T-cell (primary cell): ENCODE measurements at regions not wholly inside any gene's neighbourhood (a gene's known extent, or its start where the extent isn't known, plus 50 kb on each side); places are given as distances from the start of the nearest gene placed in this dataset.

Experiments
- ATAC-seq, 4 experiments: fragments of 200-7000 bp in 3 of 4; fragments of 150-1000 bp in 1 of 4; cut with Tn5 transposase; replicated peaks in 1 of 4; 1 replicate in 3 of 4; 2 replicates in 1 of 4; pipeline ENCODE4 v1.10.0; 2021; ENCODE audit warnings: moderate library complexity in 3 of 4, mild to moderate bottlenecking in 2 of 4, moderate number of reproducible peaks in 1 of 4
- CTCF ChIA-PET, 2 donors: fragments of 300-600 bp; sonication (Branson Sonifier 250); formaldehyde crosslinking; loops; one replicate each; lab custom pipeline; 2022; ENCODE audit warnings: antibody characterized with exemption in 2 of 2; lab: Charles Lee
- POLR2A ChIA-PET, 2 donors: fragments of 300-600 bp; sonication (Branson Sonifier 250); formaldehyde crosslinking; loops; one replicate each; lab custom pipeline; 2022; ENCODE audit warnings: antibody characterized with exemption in 2 of 2; lab: Charles Lee
- DNase-seq, 35 experiments: peaks; one replicate each; pipeline versions ENCODE4 v3.0.0 to v3.0.0-alpha.2; 2013 to 2023
- H3K27ac ChIP-seq: one replicate; pipeline ENCODE4 v1.5.1; 2013; ENCODE audit warnings: low read length
- H3K27me3 ChIP-seq, 2 experiments: replicated peaks in 1 of 2; 1 replicate in 1 of 2; 2 replicates in 1 of 2; pipeline versions ENCODE4 v1.6.1 to v1.7.0; 2013; ENCODE audit warnings: low read length in 1 of 2, mixed read lengths in 1 of 2; ENCODE audit not compliant: control insufficient read depth in 2 of 2, insufficient read depth in 2 of 2; ENCODE audit errors: extremely low read depth in 1 of 2
- H3K36me3 ChIP-seq, 2 donors: 1 replicate in 1 of 2; 2 replicates in 1 of 2; pipeline versions ENCODE4 v1.6.1 to v1.7.0; 2013; ENCODE audit warnings: low read length in 1 of 2; ENCODE audit not compliant: control insufficient read depth in 2 of 2, insufficient read depth in 1 of 2; ENCODE audit errors: extremely low read depth in 1 of 2
- H3K4me1 ChIP-seq, 2 experiments: 1 replicate in 1 of 2; 2 replicates in 1 of 2; pipeline versions ENCODE4 v1.6.1 to v1.7.0; 2013; ENCODE audit warnings: low read length in 2 of 2, mixed read lengths in 1 of 2; ENCODE audit not compliant: insufficient read depth in 2 of 2, control insufficient read depth in 1 of 2; ENCODE audit errors: extremely low read depth in 1 of 2
- H3K4me3 ChIP-seq, 2 donors: 1 replicate in 1 of 2; 2 replicates in 1 of 2; pipeline versions ENCODE4 v1.5.1 to v1.7.0; 2013; ENCODE audit warnings: mild to moderate bottlenecking in 2 of 2, low read length in 1 of 2, moderate library complexity in 1 of 2; ENCODE audit not compliant: control insufficient read depth in 1 of 2; ENCODE audit errors: extremely low read depth in 1 of 2
- H3K9me3 ChIP-seq: 2 replicates; pipeline ENCODE4 v1.7.0; 2013
- H3K27ac Mint-ChIP-seq, 2 donors: one replicate each; pipeline ENCODE4 v1.8.0; 2020 to 2021; ENCODE audit warnings: mild to moderate bottlenecking in 2 of 2, mixed read lengths in 2 of 2
- H3K27me3 Mint-ChIP-seq, 2 donors: one replicate each; pipeline ENCODE4 v1.8.0; 2021 to 2022; ENCODE audit warnings: mixed read lengths in 2 of 2
- H3K36me3 Mint-ChIP-seq: one replicate; pipeline ENCODE4 v1.8.0; 2021; ENCODE audit warnings: mixed read lengths
- H3K4me1 Mint-ChIP-seq, 3 donors: one replicate each; pipeline ENCODE4 v1.8.0; 2020 to 2022; ENCODE audit warnings: mixed read lengths in 3 of 3, mild to moderate bottlenecking in 1 of 3
- H3K4me3 Mint-ChIP-seq, 3 donors: one replicate each; pipeline ENCODE4 v1.8.0; 2020 to 2022; ENCODE audit warnings: mild to moderate bottlenecking in 3 of 3, mixed read lengths in 3 of 3, moderate library complexity in 3 of 3
- H3K9me3 Mint-ChIP-seq, 3 donors: one replicate each; pipeline ENCODE4 v1.8.0; 2020 to 2022; ENCODE audit warnings: mixed read lengths in 3 of 3
- WGBS: methylation state at CpG from one replicate; pipeline ENCODE4 v1.1.5; 2013; ENCODE audit warnings: missing lambda C conversion rate; ENCODE audit not compliant: insufficient coverage; 5-methylcytosine and 5-hydroxymethylcytosine counted together

- ChIA-PET CTCF (no interaction called here), POLR2A (no interaction called here)
- Histone ChIP-seq H3K27me3 (no peaks in the 10 kb centered on the region), H3K27ac (no peak overlapping the region), H3K4me1 (no peaks in the 10 kb centered on the region), H3K36me3 (no peaks in the 10 kb centered on the region), H3K4me3 (no peak overlapping the region), H3K9me3 (no peaks in the 10 kb centered on the region)
- H3K4me1 Mint-ChIP-seq = no peaks in the 10 kb centered on the region
- peaks cover 2 to 6% of the 10 kb centered on the region in 2 donors for H3K27me3 Mint-ChIP-seq
- no peak for DNase-seq
- no peak for ATAC-seq
- no peaks in the 10 kb centered on the region for H3K36me3 Mint-ChIP-seq
- no peak overlapping the region for H3K4me3 Mint-ChIP-seq
- no CpG with 5 or more reads among the region's 2 CpGs for WGBS
- no peaks in the 10 kb centered on the region for H3K9me3 Mint-ChIP-seq
- H3K27ac Mint-ChIP-seq = no peak overlapping the region
Measured at GRCh38 chr12:28130234-28130624, 60.0 kb upstream of the CCDC91 start.

GRCh38 chr12:28130625-28131598, 59.3 kb upstream of the CCDC91 start:
- no peak overlapping the region for H3K27ac Mint-ChIP-seq
- ATAC-seq (no peak), DNase-seq (no peak)
- Histone ChIP-seq H3K9me3 (no peaks in the 10 kb centered on the region), H3K27ac (no peak overlapping the region), H3K4me3 (no peak overlapping the region), H3K36me3 (no peaks in the 10 kb centered on the region), H3K4me1 (no peaks in the 10 kb centered on the region), H3K27me3 (no peaks in the 10 kb centered on the region)
- ChIA-PET CTCF (no interaction called here), POLR2A (no interaction called here)
- WGBS = 67% methylated on average over 6 of the region's 10 CpGs
- H3K4me3 Mint-ChIP-seq = no peak overlapping the region
- H3K4me1 Mint-ChIP-seq = no peaks in the 10 kb centered on the region
- peaks cover 2 to 6% of the 10 kb centered on the region in 2 donors for H3K27me3 Mint-ChIP-seq
- no peaks in the 10 kb centered on the region for H3K36me3 Mint-ChIP-seq
- no peaks in the 10 kb centered on the region for H3K9me3 Mint-ChIP-seq

GRCh38 chr12:28132398-28132797, 57.9 kb upstream of the CCDC91 start:
- ChIA-PET POLR2A (no interaction called here), CTCF (no interaction called here)
- ATAC-seq = no peak
- Mint-ChIP-seq H3K4me3 (no peak overlapping the region), H3K27me3 (peaks cover 0 to 6% of the 10 kb centered on the region in 2 donors), H3K9me3 (no peaks in the 10 kb centered on the region), H3K36me3 (no peaks in the 10 kb centered on the region), H3K4me1 (no peaks in the 10 kb centered on the region), H3K27ac (no peak overlapping the region)
- DNase-seq = no peak
- no peaks in the 10 kb centered on the region for H3K4me1 ChIP-seq
- no peaks in the 10 kb centered on the region for H3K27me3 ChIP-seq
- H3K27ac ChIP-seq = no peak overlapping the region
- WGBS = no CpG with 5 or more reads among the region's 3 CpGs
- H3K4me3 ChIP-seq = no peak overlapping the region
- H3K9me3 ChIP-seq = no peaks in the 10 kb centered on the region
- H3K36me3 ChIP-seq = no peaks in the 10 kb centered on the region

- no peak for DNase-seq
- no peaks in the 10 kb centered on the region for H3K9me3 Mint-ChIP-seq
Measured at GRCh38 chr12:28135801-28136439, 54.3 kb upstream of the CCDC91 start.

GRCh38 chr12:28137414-28137813, 52.8 kb upstream of the CCDC91 start:
- Mint-ChIP-seq H3K27me3 (peaks cover 2 to 8% of the 10 kb centered on the region in 2 donors), H3K36me3 (no peaks in the 10 kb centered on the region), H3K4me3 (no peak overlapping the region), H3K9me3 (no peaks in the 10 kb centered on the region), H3K27ac (no peak overlapping the region), H3K4me1 (no peaks in the 10 kb centered on the region)
- no peak for ATAC-seq
- CTCF ChIA-PET = interaction anchor here (0.6 to 0.7 kb wide), 2 partner anchors 49 to 184 kb away, joined by 3 to 5 read pairs; no protein-coding TSS in a partner anchor
- POLR2A ChIA-PET = no interaction called here
- Histone ChIP-seq H3K4me3 (no peak overlapping the region), H3K9me3 (no peaks in the 10 kb centered on the region), H3K27ac (no peak overlapping the region), H3K4me1 (no peaks in the 10 kb centered on the region), H3K27me3 (no peaks in the 10 kb centered on the region), H3K36me3 (no peaks in the 10 kb centered on the region)
- no peak for DNase-seq

More at GRCh38 chr12:28135801-28136439, 54.3 kb upstream of the CCDC91 start:
- H3K9me3 ChIP-seq = no peaks in the 10 kb centered on the region
- no peak overlapping the region for H3K27ac ChIP-seq
- ChIA-PET POLR2A (no interaction called here), CTCF (no interaction called here)
- Mint-ChIP-seq H3K36me3 (no peaks in the 10 kb centered on the region), H3K4me1 (no peaks in the 10 kb centered on the region), H3K27ac (no peak overlapping the region), H3K4me3 (no peak overlapping the region), H3K27me3 (peaks cover 2 to 8% of the 10 kb centered on the region in 2 donors)
- no peaks in the 10 kb centered on the region for H3K36me3 ChIP-seq
- no peaks in the 10 kb centered on the region for H3K27me3 ChIP-seq
- 100% methylated on average over 2 of the region's 2 CpGs for WGBS
- no peak overlapping the region for H3K4me3 ChIP-seq
- H3K4me1 ChIP-seq = no peaks in the 10 kb centered on the region
- ATAC-seq = no peak

GRCh38 chr12:28140404-28140803, 49.9 kb upstream of the CCDC91 start:
- no CpG with 5 or more reads among the region's 2 CpGs for WGBS
- no peak for ATAC-seq
- no peak overlapping the region for H3K27ac Mint-ChIP-seq
- Histone ChIP-seq H3K9me3 (no peaks in the 10 kb centered on the region), H3K4me3 (no peak overlapping the region), H3K27ac (no peak overlapping the region), H3K27me3 (no peaks in the 10 kb centered on the region), H3K36me3 (no peaks in the 10 kb centered on the region), H3K4me1 (no peaks in the 10 kb centered on the region)
- H3K27me3 Mint-ChIP-seq = peaks cover 2 to 8% of the 10 kb centered on the region in 2 donors
- H3K4me1 Mint-ChIP-seq = no peaks in the 10 kb centered on the region
- no peak for DNase-seq
- H3K36me3 Mint-ChIP-seq = no peaks in the 10 kb centered on the region
- ChIA-PET CTCF (no interaction called here), POLR2A (no interaction called here)
- H3K4me3 Mint-ChIP-seq = no peak overlapping the region
- H3K9me3 Mint-ChIP-seq = no peaks in the 10 kb centered on the region
